ENCODE measurements at regions not wholly inside any gene's neighbourhood (a gene's known extent, or its start where the extent isn't known, plus 50 kb on each side); places are given as distances from the start of the nearest gene placed in this dataset.

- H3K4me1 Mint-ChIP-seq: peaks cover 0 to 9% (median 1%) of the 10 kb centered on the region in 4 donors
- no peak overlapping the region for H3K27ac Mint-ChIP-seq
These were observed 114.7 kb upstream of the LINGO1 start for GRCh38 chr15:77747175-77748077.

DNA sequence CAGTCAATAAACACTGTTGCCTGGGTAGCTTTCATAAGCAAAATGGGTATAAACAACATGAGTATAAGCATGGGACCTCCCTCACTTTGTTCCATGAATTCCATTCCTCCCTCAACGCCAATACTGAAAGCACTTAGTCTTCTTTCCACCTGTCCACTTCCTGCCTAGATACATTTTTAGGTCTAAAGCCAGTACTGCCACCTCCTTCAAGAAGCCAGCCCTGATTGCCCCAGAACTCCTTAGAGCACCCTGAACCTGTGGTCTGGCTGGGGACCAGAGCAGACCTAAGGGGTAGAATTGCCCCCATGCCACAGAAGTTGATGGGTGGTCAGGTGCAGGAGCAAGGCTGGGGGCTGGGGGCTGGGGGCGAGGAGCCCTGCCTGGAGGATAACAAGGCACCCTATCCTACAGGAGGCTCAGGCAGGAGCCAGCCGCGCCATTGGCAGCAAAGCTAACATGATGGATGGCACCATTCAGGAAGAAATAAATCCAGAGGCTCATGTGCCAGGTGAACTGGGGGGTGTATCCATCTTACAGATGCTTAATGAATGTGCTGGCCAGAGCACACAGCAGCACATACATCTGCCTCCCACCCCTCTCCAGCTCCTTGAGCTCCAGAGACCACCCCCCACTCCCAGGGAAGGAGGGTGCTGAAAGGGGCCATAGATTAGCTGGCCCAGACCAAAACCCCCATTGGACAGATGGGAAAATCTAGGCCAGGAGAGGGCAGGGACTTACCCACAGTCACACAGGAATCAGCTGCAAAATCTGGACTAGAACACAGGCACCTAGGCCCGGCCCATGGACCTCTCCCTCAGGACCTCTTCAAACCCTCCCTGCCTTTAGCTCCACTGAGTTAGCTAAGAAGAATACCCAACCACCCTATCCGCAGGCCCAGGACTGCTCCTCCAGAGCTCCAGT is 113.8 kb upstream of the LINGO1 start:
- Histone ChIP-seq H3K36me3 (ENCODE audit: control insufficient read depth, insufficient read depth, low read length) (no peaks in the 10 kb centered on the region), H3K27ac (ENCODE audit: insufficient read depth, low read length, poor library complexity, severe bottlenecking) (no peak overlapping the region), H3K9me3 (ENCODE audit: control insufficient read depth in 2 of 2, low read length in 2 of 2) (no peaks in the 10 kb centered on the region), H3K4me3 (ENCODE audit: low read depth, low read length) (no peak overlapping the region), H3K27me3 (ENCODE audit: control insufficient read depth, insufficient read depth, low read length) (no peaks in the 10 kb centered on the region), H3K4me1 (ENCODE audit: control insufficient read depth, insufficient read depth, low read length, poor library complexity, severe bottlenecking) (no peaks in the 10 kb centered on the region)
- no peak overlapping the region for H3K27ac Mint-ChIP-seq
- H3K36me3 Mint-ChIP-seq: no peaks in the 10 kb centered on the region
- H3K27me3 Mint-ChIP-seq: peaks cover 17% of the 10 kb centered on the region
- no peak overlapping the region for H3K4me3 Mint-ChIP-seq
- no peaks in the 10 kb centered on the region for H3K9me3 Mint-ChIP-seq
- ATAC-seq (ENCODE audit: low read depth in 2 of 2): no peak
- H3K4me1 Mint-ChIP-seq: peaks cover 0 to 9% (median 1%) of the 10 kb centered on the region in 4 donors
- DNase-seq: no peak

More at GRCh38 chr15:77747175-77748077, 114.7 kb upstream of the LINGO1 start:
- Histone ChIP-seq H3K36me3 (ENCODE audit: control insufficient read depth, insufficient read depth, low read length) (no peaks in the 10 kb centered on the region), H3K27me3 (ENCODE audit: control insufficient read depth, insufficient read depth, low read length) (no peaks in the 10 kb centered on the region), H3K27ac (ENCODE audit: insufficient read depth, low read length, poor library complexity, severe bottlenecking) (no peak overlapping the region), H3K4me3 (ENCODE audit: low read depth, low read length) (no peak overlapping the region), H3K9me3 (ENCODE audit: control insufficient read depth in 2 of 2, low read length in 2 of 2) (no peaks in the 10 kb centered on the region), H3K4me1 (ENCODE audit: control insufficient read depth, insufficient read depth, low read length, poor library complexity, severe bottlenecking) (no peaks in the 10 kb centered on the region)
- DNase-seq (no peak), ATAC-seq (ENCODE audit: low read depth in 2 of 2) (no peak)
- H3K9me3 Mint-ChIP-seq: no peaks in the 10 kb centered on the region
- peak overlapping the region in 2 of 4 donors; percentile 18 to 41 for H3K4me3 Mint-ChIP-seq
- H3K36me3 Mint-ChIP-seq: no peaks in the 10 kb centered on the region
- H3K27me3 Mint-ChIP-seq: peaks cover 17% of the 10 kb centered on the region

- no peak overlapping the region for H3K27ac Mint-ChIP-seq
- Histone ChIP-seq H3K4me3 (ENCODE audit: low read depth, low read length) (no peak overlapping the region), H3K4me1 (ENCODE audit: control insufficient read depth, insufficient read depth, low read length, poor library complexity, severe bottlenecking) (no peaks in the 10 kb centered on the region), H3K27ac (ENCODE audit: insufficient read depth, low read length, poor library complexity, severe bottlenecking) (no peak overlapping the region), H3K36me3 (ENCODE audit: control insufficient read depth, insufficient read depth, low read length) (no peaks in the 10 kb centered on the region), H3K9me3 (ENCODE audit: control insufficient read depth in 2 of 2, low read length in 2 of 2) (no peaks in the 10 kb centered on the region), H3K27me3 (ENCODE audit: control insufficient read depth, insufficient read depth, low read length) (no peaks in the 10 kb centered on the region)
- no peaks in the 10 kb centered on the region for H3K36me3 Mint-ChIP-seq
- no peak overlapping the region for H3K4me3 Mint-ChIP-seq
- peaks cover 17% of the 10 kb centered on the region for H3K27me3 Mint-ChIP-seq
- no peaks in the 10 kb centered on the region for H3K9me3 Mint-ChIP-seq
- no peak for ATAC-seq (ENCODE audit: low read depth in 2 of 2)
- DNase-seq: no peak
- peaks cover 0 to 9% (median 1%) of the 10 kb centered on the region in 4 donors for H3K4me1 Mint-ChIP-seq
These were observed 111.7 kb upstream of the LINGO1 start for GRCh38 chr15:77744398-77744797.

GRCh38 chr15:77742570-77742969 is 109.9 kb upstream of the LINGO1 start:
- Mint-ChIP-seq H3K36me3 (no peaks in the 10 kb centered on the region), H3K4me3 (no peak overlapping the region), H3K27ac (no peak overlapping the region), H3K9me3 (no peaks in the 10 kb centered on the region), H3K4me1 (peaks cover 0 to 6% (median 1%) of the 10 kb centered on the region in 4 donors), H3K27me3 (peaks cover 23% of the 10 kb centered on the region)
- no peak for DNase-seq
- no peaks in the 10 kb centered on the region for H3K27me3 ChIP-seq (ENCODE audit: control insufficient read depth, insufficient read depth, low read length)
- ATAC-seq (ENCODE audit: low read depth in 2 of 2): no peak
- H3K4me1 ChIP-seq (ENCODE audit: control insufficient read depth, insufficient read depth, low read length, poor library complexity, severe bottlenecking): no peaks in the 10 kb centered on the region
- H3K27ac ChIP-seq (ENCODE audit: insufficient read depth, low read length, poor library complexity, severe bottlenecking): no peak overlapping the region
- no peak overlapping the region for H3K4me3 ChIP-seq (ENCODE audit: low read depth, low read length)
- no peaks in the 10 kb centered on the region for H3K36me3 ChIP-seq (ENCODE audit: control insufficient read depth, insufficient read depth, low read length)
- H3K9me3 ChIP-seq (ENCODE audit: control insufficient read depth in 2 of 2, low read length in 2 of 2): no peaks in the 10 kb centered on the region

- no peak overlapping the region for H3K27ac Mint-ChIP-seq
- Histone ChIP-seq H3K4me1 (ENCODE audit: control insufficient read depth, insufficient read depth, low read length, poor library complexity, severe bottlenecking) (no peaks in the 10 kb centered on the region), H3K27me3 (ENCODE audit: control insufficient read depth, insufficient read depth, low read length) (no peaks in the 10 kb centered on the region), H3K4me3 (ENCODE audit: low read depth, low read length) (no peak overlapping the region), H3K36me3 (ENCODE audit: control insufficient read depth, insufficient read depth, low read length) (no peaks in the 10 kb centered on the region), H3K9me3 (ENCODE audit: control insufficient read depth in 2 of 2, low read length in 2 of 2) (no peaks in the 10 kb centered on the region), H3K27ac (ENCODE audit: insufficient read depth, low read length, poor library complexity, severe bottlenecking) (no peak overlapping the region)
- H3K4me1 Mint-ChIP-seq: peaks cover 0 to 2% (median 0%) of the 10 kb centered on the region in 4 donors
- ATAC-seq (ENCODE audit: low read depth in 2 of 2) (no peak), DNase-seq (no peak)
- H3K27me3 Mint-ChIP-seq: peaks cover 22% of the 10 kb centered on the region
- no peaks in the 10 kb centered on the region for H3K9me3 Mint-ChIP-seq
- no peak overlapping the region for H3K4me3 Mint-ChIP-seq
- no peaks in the 10 kb centered on the region for H3K36me3 Mint-ChIP-seq
These were observed 109.4 kb upstream of the LINGO1 start for GRCh38 chr15:77742127-77742526.

DNA sequence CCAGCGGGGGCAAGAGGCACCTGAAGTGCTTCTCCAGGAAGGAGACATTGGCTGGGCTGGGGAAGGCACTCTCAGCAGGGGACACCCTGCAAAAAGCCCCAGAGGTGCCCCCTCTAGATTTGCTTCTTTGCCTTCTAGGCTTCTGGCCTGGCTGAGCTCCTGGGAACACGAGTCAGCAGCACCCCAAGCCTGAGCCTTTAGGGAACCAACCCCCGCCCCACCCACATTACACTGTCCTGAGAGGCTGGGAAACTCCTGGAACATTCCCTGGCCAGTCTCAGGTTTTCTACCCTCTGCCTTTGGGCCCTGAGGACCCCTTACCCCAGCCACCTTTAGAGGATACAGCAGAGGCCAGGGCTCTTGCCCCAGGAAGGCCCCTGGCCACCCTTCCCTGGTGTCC is 108.4 kb upstream of the LINGO1 start:
- H3K4me1 Mint-ChIP-seq: no peaks in the 10 kb centered on the region
- no peak overlapping the region for H3K27ac Mint-ChIP-seq
- H3K27me3 Mint-ChIP-seq: peaks cover 23% of the 10 kb centered on the region
- H3K4me3 Mint-ChIP-seq: no peak overlapping the region
- H3K36me3 Mint-ChIP-seq: no peaks in the 10 kb centered on the region
- DNase-seq (no peak), ATAC-seq (ENCODE audit: low read depth in 2 of 2) (no peak)
- Histone ChIP-seq H3K9me3 (ENCODE audit: control insufficient read depth in 2 of 2, low read length in 2 of 2) (no peaks in the 10 kb centered on the region), H3K4me1 (ENCODE audit: control insufficient read depth, insufficient read depth, low read length, poor library complexity, severe bottlenecking) (no peaks in the 10 kb centered on the region), H3K27ac (ENCODE audit: insufficient read depth, low read length, poor library complexity, severe bottlenecking) (no peak overlapping the region), H3K4me3 (ENCODE audit: low read depth, low read length) (no peak overlapping the region), H3K27me3 (ENCODE audit: control insufficient read depth, insufficient read depth, low read length) (no peaks in the 10 kb centered on the region), H3K36me3 (ENCODE audit: control insufficient read depth, insufficient read depth, low read length) (no peaks in the 10 kb centered on the region)
- no peaks in the 10 kb centered on the region for H3K9me3 Mint-ChIP-seq

DNA sequence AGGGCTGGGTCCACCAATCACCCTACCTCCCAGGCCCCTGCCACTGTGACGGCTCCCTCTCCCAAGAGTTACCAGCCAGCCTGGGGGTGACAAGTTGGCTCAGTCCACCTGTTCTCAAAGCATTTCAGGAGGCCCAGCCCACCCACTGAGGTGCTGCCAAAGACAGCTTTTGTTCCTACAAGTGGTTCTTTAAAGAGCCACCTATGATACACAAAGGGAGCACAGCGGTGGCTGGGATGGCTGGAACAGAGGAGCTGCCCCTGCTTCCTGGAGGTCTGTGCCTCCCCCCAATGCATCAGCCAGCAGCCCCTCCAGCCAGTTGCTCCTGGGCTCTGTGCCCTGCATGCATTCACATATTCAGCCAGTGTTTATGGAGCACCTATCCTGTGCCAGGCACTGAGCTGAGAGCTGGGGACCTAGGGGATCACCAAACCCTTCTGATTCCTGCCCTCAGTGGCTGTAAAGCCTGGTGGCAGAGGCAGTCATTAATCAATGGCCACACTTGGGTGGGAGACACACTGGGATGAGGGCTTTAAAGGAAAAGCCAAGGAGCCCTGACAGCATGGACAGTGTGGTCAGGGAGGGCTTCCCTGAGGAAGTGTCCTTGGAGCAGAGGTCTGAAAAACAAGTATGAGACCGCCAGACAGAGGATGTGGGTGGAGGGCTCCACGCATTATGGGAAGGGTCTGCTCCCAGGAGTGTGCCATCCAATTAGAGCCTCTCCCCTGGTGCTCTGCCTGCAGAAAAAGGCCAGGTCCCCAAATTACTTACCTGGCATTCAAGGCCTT is 107.1 kb upstream of the LINGO1 start:
- no peaks in the 10 kb centered on the region for H3K4me1 Mint-ChIP-seq
- no peaks in the 10 kb centered on the region for H3K36me3 ChIP-seq (ENCODE audit: control insufficient read depth, insufficient read depth, low read length)
- ATAC-seq (ENCODE audit: low read depth in 2 of 2): no peak
- no peak overlapping the region for H3K27ac ChIP-seq (ENCODE audit: insufficient read depth, low read length, poor library complexity, severe bottlenecking)
- no peaks in the 10 kb centered on the region for H3K9me3 ChIP-seq (ENCODE audit: control insufficient read depth in 2 of 2, low read length in 2 of 2)
- no peak overlapping the region for H3K4me3 Mint-ChIP-seq
- H3K27me3 Mint-ChIP-seq: peaks cover 23% of the 10 kb centered on the region
- no peaks in the 10 kb centered on the region for H3K9me3 Mint-ChIP-seq
- no peak overlapping the region for H3K27ac Mint-ChIP-seq
- no peak for DNase-seq
- no peaks in the 10 kb centered on the region for H3K27me3 ChIP-seq (ENCODE audit: control insufficient read depth, insufficient read depth, low read length)
- H3K4me3 ChIP-seq (ENCODE audit: low read depth, low read length): no peak overlapping the region
- H3K36me3 Mint-ChIP-seq: no peaks in the 10 kb centered on the region
- H3K4me1 ChIP-seq (ENCODE audit: control insufficient read depth, insufficient read depth, low read length, poor library complexity, severe bottlenecking): no peaks in the 10 kb centered on the region
